ENCODE measurements at regions not wholly inside any gene's neighbourhood (a gene's known extent, or its start where the extent isn't known, plus 50 kb on each side); places are given as distances from the start of the nearest gene placed in this dataset.

GRCh38 chr22:22410121-22410520 lies 98.4 kb downstream of the ZNF280B start:
- H3K4me3 ChIP-seq (ENCODE audit: low read depth, low read length): no peak overlapping the region
- no peak for DNase-seq (ENCODE audit: low read depth)
- no peak for TF ChIP-seq CTCF (conservative IDR thresholded peaks at IDR 0.05; ENCODE audit: low read depth, low read length)

DNA sequence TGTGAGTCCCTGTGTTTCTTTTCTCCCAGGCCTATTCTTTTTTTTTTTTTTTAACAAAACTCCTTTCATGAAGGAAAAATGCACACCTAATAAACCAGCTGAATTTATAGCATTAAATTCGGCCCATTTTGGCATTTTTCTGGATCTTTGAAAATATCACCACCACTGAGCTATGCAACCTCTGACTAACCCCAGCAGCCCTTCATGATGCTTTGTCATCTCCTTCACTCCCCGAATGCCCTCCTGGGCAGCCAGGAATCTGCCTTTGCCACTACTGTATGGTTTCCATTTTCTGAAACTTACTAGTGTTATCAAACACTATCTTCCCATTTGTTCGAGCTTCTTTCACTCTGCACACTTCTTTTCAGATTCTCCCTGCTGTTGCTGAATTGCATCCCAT lies 97.9 kb downstream of the ZNF280B start:
- TF ChIP-seq CTCF (conservative IDR thresholded peaks at IDR 0.05; ENCODE audit: low read depth, low read length): no peak
- DNase-seq (ENCODE audit: low read depth): no peak
- H3K4me3 ChIP-seq (ENCODE audit: low read depth, low read length): no peak overlapping the region

DNA sequence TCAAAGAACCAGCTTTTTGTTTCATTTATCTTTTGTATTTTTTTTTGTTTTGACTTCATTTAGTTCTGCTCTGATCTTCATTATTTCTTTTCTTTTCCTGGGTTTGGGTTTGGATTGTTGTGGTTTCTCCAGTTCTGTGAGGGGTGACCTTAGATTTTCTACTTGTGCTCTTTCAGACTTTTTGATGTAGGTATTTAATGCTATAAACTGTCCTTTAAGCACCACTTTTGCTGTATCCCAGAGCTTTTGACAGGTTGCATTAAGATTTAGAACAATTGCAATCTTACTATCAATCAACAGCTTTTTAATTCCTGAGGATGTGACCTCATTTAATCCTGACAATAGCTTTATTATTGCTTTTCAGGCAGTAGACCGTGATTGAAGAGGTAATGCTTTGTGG lies 94.3 kb downstream of the ZNF280B start:
- no peak for DNase-seq (ENCODE audit: low read depth)
- no peak for TF ChIP-seq CTCF (conservative IDR thresholded peaks at IDR 0.05; ENCODE audit: low read depth, low read length)
- no peak overlapping the region for H3K4me3 ChIP-seq (ENCODE audit: low read depth, low read length)

DNA sequence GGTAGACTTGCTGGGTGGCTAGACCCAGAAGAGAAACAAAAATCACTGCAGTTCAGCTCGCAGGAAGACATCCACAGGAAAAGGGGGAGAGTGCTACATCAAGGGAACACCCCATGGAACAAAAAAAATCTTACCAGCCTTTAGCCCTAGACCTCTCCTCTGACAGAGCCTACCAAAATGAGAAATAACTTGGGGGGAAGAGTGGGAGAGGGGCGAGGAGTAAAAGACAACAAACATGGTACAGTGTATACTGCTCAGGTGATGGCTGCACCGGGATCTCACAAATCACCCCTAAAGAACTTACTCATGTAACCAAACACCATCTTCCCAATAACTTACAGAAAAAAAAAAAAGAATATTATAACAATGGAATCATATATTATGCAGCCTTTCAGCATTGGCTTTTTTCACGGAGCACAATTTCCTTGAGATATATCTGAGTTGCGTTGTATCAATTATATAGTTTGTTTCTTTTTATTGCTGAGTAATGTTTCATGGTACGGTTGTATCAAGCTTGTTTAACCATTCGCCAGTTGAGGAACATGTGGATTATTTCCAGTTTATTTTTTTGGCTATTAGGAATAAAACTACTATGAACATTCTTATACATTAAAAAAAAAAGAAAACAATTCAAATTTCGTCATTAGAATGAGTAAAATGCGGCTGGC lies 90.9 kb downstream of the ZNF280B start:
- no peak for TF ChIP-seq CTCF (conservative IDR thresholded peaks at IDR 0.05; ENCODE audit: low read depth, low read length)
- H3K4me3 ChIP-seq (ENCODE audit: low read depth, low read length): no peak overlapping the region
- no peak for DNase-seq (ENCODE audit: low read depth)

- TF ChIP-seq CTCF (conservative IDR thresholded peaks at IDR 0.05; ENCODE audit: low read depth, low read length): no peak
- no peak for DNase-seq (ENCODE audit: low read depth)
- H3K4me3 ChIP-seq (ENCODE audit: low read depth, low read length): no peak overlapping the region
Observed at GRCh38 chr22:22418163-22418549, 90.4 kb downstream of the ZNF280B start.

GRCh38 chr22:22418957-22419356 lies 89.6 kb downstream of the ZNF280B start:
- TF ChIP-seq CTCF (conservative IDR thresholded peaks at IDR 0.05; ENCODE audit: low read depth, low read length): no peak
- H3K4me3 ChIP-seq (ENCODE audit: low read depth, low read length): no peak overlapping the region
- DNase-seq (ENCODE audit: low read depth): no peak

GRCh38 chr22:22420580-22420979 lies 88.0 kb downstream of the ZNF280B start:
- DNase-seq (ENCODE audit: low read depth): no peak
- no peak for TF ChIP-seq CTCF (conservative IDR thresholded peaks at IDR 0.05; ENCODE audit: low read depth, low read length)
- no peak overlapping the region for H3K4me3 ChIP-seq (ENCODE audit: low read depth, low read length)
